A673 (cell line): ENCODE measurements at regions not wholly inside any gene's neighbourhood (a gene's known extent, or its start where the extent isn't known, plus 50 kb on each side); places are given as distances from the start of the nearest gene placed in this dataset.

ENCODE experiments used
- BruUV-seq: library from RNA; stranded (reverse); fragments of 400-500 nt; replicated peaks from 2 replicates; lab custom pipeline; 2021; lab: Mats Ljungman, UMichigan
- CTCF ChIA-PET: fragments of 300-600 bp; sonication (Branson Sonifier 250); formaldehyde crosslinking; loops from one replicate; lab custom pipeline; 2022; ENCODE audit warnings: antibody characterized with exemption; lab: Charles Lee
- POLR2A ChIA-PET: fragments of 300-600 bp; sonication (Branson Sonifier 250); formaldehyde crosslinking; loops from one replicate; lab custom pipeline; 2022; ENCODE audit warnings: antibody characterized with exemption; ENCODE audit not compliant: low non-redundant PET; lab: Charles Lee
- DNase-seq: peaks from one replicate; pipeline ENCODE4 v3.0.0-alpha.2; 2015; ENCODE audit warnings: low spot score
- H3K27ac ChIP-seq: fragments of 200-600 bp; sonication (generic); 2 replicates; pipeline ENCODE4 v1.5.1; 2016; ENCODE audit warnings: mixed run types, low read depth, mild to moderate bottlenecking, mixed read lengths, antibody characterized with exemption, low read length; ENCODE audit not compliant: poor library complexity, severe bottlenecking
- H3K27me3 ChIP-seq: fragments of 200-600 bp; sonication (generic); replicated peaks from 2 replicates; pipeline ENCODE4 v1.6.1; 2017; ENCODE audit warnings: mixed run types, low read depth, mild to moderate bottlenecking, mixed read lengths, antibody characterized with exemption, low read length; ENCODE audit not compliant: insufficient read depth, poor library complexity
- H3K36me3 ChIP-seq: fragments of 200-600 bp; sonication (generic); 2 replicates; pipeline ENCODE4 v1.6.1; 2016; ENCODE audit warnings: mixed run types, mild to moderate bottlenecking, mixed read lengths, antibody characterized with exemption, low read length; ENCODE audit not compliant: insufficient read depth, poor library complexity, severe bottlenecking
- H3K4me1 ChIP-seq: fragments of 200-600 bp; sonication (generic); 2 replicates; pipeline ENCODE4 v1.6.1; 2017; ENCODE audit warnings: mixed run types, mild to moderate bottlenecking, mixed read lengths, antibody characterized with exemption, low read length; ENCODE audit not compliant: insufficient read depth, poor library complexity, severe bottlenecking
- H3K4me3 ChIP-seq: fragments of 200-600 bp; sonication (generic); 2 replicates; pipeline ENCODE4 v1.5.1; 2016; ENCODE audit warnings: low read depth, mixed run types, mild to moderate bottlenecking, mixed read lengths, low read length; ENCODE audit not compliant: poor library complexity, severe bottlenecking
- H3K9me3 ChIP-seq: fragments of 200-600 bp; sonication (generic); 2 replicates; pipeline ENCODE4 v1.6.1; 2016; ENCODE audit warnings: mixed run types, low read depth, mild to moderate bottlenecking, mixed read lengths, antibody characterized with exemption, low read length; ENCODE audit not compliant: poor library complexity, severe bottlenecking
- EZH2 ChIP-seq: fragments of 200-600 bp; sonication (generic); IDR thresholded peaks from 2 replicates; pipeline ENCODE4 v1.6.1; 2017; ENCODE audit warnings: borderline replicate concordance, low read depth, mild to moderate bottlenecking, mixed read lengths, antibody characterized with exemption, low read length; ENCODE audit not compliant: poor library complexity, severe bottlenecking
- intact Hi-C: fragments of 100-400 bp; cut with micrococcal nuclease; formaldehyde crosslinking; loops from one replicate; pipeline ENCODE4 v1.10.0; 2022; ENCODE audit not compliant: unreplicated experiment
- TF ChIP-seq, protein P1 (sequence below): fragments of 300-800, 200-600 bp; sonication (generic); conservative IDR thresholded peaks from 2 replicates; pipeline ENCODE4 v1.5.1; 2017; ENCODE audit warnings: low read depth, mild to moderate bottlenecking, antibody characterized with exemption, low read length, moderate library complexity, mixed read lengths

DNA sequence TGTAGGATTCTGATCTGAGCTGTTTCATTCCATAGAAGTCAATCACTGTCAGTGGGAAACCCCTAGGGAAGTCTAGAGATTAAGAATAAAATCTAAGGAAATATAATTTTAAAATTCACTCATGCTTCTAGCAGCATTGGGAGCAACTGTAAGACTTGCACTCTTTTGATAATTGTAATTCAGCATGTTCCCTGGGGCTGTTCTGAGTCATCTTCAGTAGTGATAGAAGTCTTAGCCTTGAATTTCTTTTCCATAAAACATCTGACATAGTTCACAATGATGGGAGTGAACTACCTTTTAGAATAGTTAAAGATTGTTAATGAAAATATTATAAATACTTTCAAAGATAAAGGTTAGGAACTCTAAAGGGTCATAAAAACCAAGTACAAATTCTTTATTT lies 935.8 kb downstream of the DTWD2 start:
- Histone ChIP-seq H3K27me3 (no peaks in the 10 kb centered on the region), H3K36me3 (no peaks in the 10 kb centered on the region), H3K4me1 (no peaks in the 10 kb centered on the region), H3K4me3 (no peak overlapping the region), H3K27ac (no peak overlapping the region), H3K9me3 (no peaks in the 10 kb centered on the region)
- no TSS peak for BruUV-seq
- ChIA-PET CTCF (no interaction called here), POLR2A (no interaction called here)
- no peak for DNase-seq
- intact Hi-C loops: no loop called here
- TF ChIP-seq, protein P1, sequence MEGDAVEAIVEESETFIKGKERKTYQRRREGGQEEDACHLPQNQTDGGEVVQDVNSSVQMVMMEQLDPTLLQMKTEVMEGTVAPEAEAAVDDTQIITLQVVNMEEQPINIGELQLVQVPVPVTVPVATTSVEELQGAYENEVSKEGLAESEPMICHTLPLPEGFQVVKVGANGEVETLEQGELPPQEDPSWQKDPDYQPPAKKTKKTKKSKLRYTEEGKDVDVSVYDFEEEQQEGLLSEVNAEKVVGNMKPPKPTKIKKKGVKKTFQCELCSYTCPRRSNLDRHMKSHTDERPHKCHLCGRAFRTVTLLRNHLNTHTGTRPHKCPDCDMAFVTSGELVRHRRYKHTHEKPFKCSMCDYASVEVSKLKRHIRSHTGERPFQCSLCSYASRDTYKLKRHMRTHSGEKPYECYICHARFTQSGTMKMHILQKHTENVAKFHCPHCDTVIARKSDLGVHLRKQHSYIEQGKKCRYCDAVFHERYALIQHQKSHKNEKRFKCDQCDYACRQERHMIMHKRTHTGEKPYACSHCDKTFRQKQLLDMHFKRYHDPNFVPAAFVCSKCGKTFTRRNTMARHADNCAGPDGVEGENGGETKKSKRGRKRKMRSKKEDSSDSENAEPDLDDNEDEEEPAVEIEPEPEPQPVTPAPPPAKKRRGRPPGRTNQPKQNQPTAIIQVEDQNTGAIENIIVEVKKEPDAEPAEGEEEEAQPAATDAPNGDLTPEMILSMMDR: no peak
- no peak for TF ChIP-seq EZH2

DNA sequence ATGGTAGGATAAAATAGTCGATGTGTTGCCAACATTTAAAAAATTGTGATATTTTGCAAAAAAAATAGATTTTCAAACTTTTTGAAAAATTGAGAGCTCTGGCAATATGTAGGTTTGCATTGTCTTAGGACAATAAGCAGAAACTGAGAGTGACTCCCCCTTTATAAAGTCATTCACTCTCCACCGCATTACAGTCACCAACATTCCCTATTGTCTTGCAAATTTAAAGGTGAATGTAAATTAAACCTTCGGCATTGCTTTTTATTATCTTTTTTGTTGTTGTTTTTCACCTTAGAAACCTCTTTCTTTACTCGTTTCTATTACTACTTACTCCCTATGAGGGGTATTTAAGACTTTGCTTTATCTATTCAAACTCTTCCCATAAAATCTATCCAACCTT lies 944.2 kb downstream of the DTWD2 start:
- CTCF ChIA-PET: no interaction called here
- TF ChIP-seq, protein P1: no peak
- TF ChIP-seq EZH2: no peak
- Histone ChIP-seq H3K27me3 (no peaks in the 10 kb centered on the region), H3K4me3 (no peak overlapping the region), H3K4me1 (no peaks in the 10 kb centered on the region), H3K9me3 (no peaks in the 10 kb centered on the region), H3K27ac (no peak overlapping the region), H3K36me3 (no peaks in the 10 kb centered on the region)
- POLR2A ChIA-PET: no interaction called here
- DNase-seq: no peak
- intact Hi-C loops: no loop called here
- BruUV-seq: no TSS peak

DNA sequence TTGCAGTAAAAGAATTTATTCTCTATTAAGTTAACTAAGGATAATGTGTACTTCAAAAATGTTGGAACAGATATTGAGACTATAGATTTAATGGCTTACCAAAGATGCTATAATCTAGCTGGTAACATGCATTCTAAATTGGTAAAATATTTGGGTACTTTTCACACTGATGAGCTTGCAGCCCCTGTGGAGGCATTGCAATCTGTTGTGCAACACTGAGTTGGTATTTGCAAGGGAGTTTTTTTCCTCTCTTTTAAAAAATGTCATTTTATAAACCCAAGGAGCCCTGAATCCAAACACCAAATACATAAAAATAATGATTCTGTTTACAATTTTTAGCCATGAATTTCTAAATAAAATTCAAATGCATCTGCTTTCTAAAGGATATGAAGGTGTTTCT lies 944.8 kb downstream of the DTWD2 start:
- BruUV-seq: no TSS peak

More for the DNA sequence above, 944.8 kb downstream of the DTWD2 start:
- Histone ChIP-seq H3K4me1 (no peaks in the 10 kb centered on the region), H3K27me3 (no peaks in the 10 kb centered on the region), H3K36me3 (no peaks in the 10 kb centered on the region), H3K27ac (no peak overlapping the region), H3K4me3 (no peak overlapping the region), H3K9me3 (no peaks in the 10 kb centered on the region)
- ChIA-PET CTCF (no interaction called here), POLR2A (no interaction called here)
- no peak for DNase-seq
- TF ChIP-seq, protein P1: no peak
- no peak for TF ChIP-seq EZH2
- intact Hi-C loops: no loop called here
